HG03520 (cell line): ENCODE measurements at regions not wholly inside any gene's neighbourhood (a gene's known extent, or its start where the extent isn't known, plus 50 kb on each side); places are given as distances from the start of the nearest gene placed in this dataset.
"Not testable (repeated sequence)": the region's sequence is repeated elsewhere in the genome, so short reads cannot be mapped to it uniquely, and the experiment has no call there.

ENCODE experiments used
- ATAC-seq: cut with Tn5 transposase; IDR thresholded peaks from one replicate; pipeline ENCODE4 v1.9.1; 2021; ENCODE audit warnings: mild to moderate bottlenecking, moderate library complexity; ENCODE audit not compliant: unreplicated experiment

GRCh38 chr6:147651-148050, 144.6 kb upstream of the DUSP22 start:
- not testable (repeated sequence) for ATAC-seq

- ATAC-seq, result peak; percentile 93
These were observed 144.0 kb upstream of the DUSP22 start for GRCh38 chr6:148051-148984.

GRCh38 chr6:150147-150546, 142.1 kb upstream of the DUSP22 start:
- not testable (repeated sequence) for ATAC-seq

- not testable (repeated sequence) for ATAC-seq
These were observed 139.9 kb upstream of the DUSP22 start for GRCh38 chr6:152436-152835.

- not testable (repeated sequence) for ATAC-seq
These were observed 139.3 kb upstream of the DUSP22 start for GRCh38 chr6:153026-153425.

- ATAC-seq, result not testable (repeated sequence)
These were observed 138.4 kb upstream of the DUSP22 start for GRCh38 chr6:153867-154266.

GRCh38 chr6:154321-155092, 137.8 kb upstream of the DUSP22 start:
- not testable (repeated sequence) for ATAC-seq

- ATAC-seq, result no peak
These were observed 136.3 kb upstream of the DUSP22 start for GRCh38 chr6:156010-156409.

- ATAC-seq, result not testable (repeated sequence)
These were observed 135.7 kb upstream of the DUSP22 start for GRCh38 chr6:156441-157140.

- ATAC-seq, result not testable (repeated sequence)
These were observed 135.1 kb upstream of the DUSP22 start for GRCh38 chr6:157176-157575.

GRCh38 chr6:161657-162056, 130.6 kb upstream of the DUSP22 start:
- not testable (repeated sequence) for ATAC-seq

GRCh38 chr6:164720-165119, 127.6 kb upstream of the DUSP22 start:
- ATAC-seq, result no peak

GRCh38 chr6:165263-165662, 127.0 kb upstream of the DUSP22 start:
- no peak for ATAC-seq

GRCh38 chr6:165906-166305, 126.4 kb upstream of the DUSP22 start:
- no peak for ATAC-seq

GRCh38 chr6:168865-169455, 123.3 kb upstream of the DUSP22 start:
- ATAC-seq, result no peak

GRCh38 chr6:174036-174435, 118.3 kb upstream of the DUSP22 start:
- ATAC-seq, result no peak

- no peak for ATAC-seq
These were observed 116.6 kb upstream of the DUSP22 start for GRCh38 chr6:175680-176079.

- ATAC-seq, result no peak
These were observed 115.5 kb upstream of the DUSP22 start for GRCh38 chr6:176766-177165.

GRCh38 chr6:178119-178518, 114.2 kb upstream of the DUSP22 start:
- ATAC-seq, result no peak

GRCh38 chr6:178929-179328, 113.4 kb upstream of the DUSP22 start:
- ATAC-seq, result not testable (repeated sequence)
